GM18909 (cell line): ENCODE measurements at regions not wholly inside any gene's neighbourhood (a gene's known extent, or its start where the extent isn't known, plus 50 kb on each side); places are given as distances from the start of the nearest gene placed in this dataset.

Experiments
- ATAC-seq: cut with Tn5 transposase; IDR thresholded peaks from one replicate; pipeline ENCODE4 v1.9.1; 2021; ENCODE audit warnings: mild to moderate bottlenecking; ENCODE audit not compliant: unreplicated experiment, poor library complexity

DNA sequence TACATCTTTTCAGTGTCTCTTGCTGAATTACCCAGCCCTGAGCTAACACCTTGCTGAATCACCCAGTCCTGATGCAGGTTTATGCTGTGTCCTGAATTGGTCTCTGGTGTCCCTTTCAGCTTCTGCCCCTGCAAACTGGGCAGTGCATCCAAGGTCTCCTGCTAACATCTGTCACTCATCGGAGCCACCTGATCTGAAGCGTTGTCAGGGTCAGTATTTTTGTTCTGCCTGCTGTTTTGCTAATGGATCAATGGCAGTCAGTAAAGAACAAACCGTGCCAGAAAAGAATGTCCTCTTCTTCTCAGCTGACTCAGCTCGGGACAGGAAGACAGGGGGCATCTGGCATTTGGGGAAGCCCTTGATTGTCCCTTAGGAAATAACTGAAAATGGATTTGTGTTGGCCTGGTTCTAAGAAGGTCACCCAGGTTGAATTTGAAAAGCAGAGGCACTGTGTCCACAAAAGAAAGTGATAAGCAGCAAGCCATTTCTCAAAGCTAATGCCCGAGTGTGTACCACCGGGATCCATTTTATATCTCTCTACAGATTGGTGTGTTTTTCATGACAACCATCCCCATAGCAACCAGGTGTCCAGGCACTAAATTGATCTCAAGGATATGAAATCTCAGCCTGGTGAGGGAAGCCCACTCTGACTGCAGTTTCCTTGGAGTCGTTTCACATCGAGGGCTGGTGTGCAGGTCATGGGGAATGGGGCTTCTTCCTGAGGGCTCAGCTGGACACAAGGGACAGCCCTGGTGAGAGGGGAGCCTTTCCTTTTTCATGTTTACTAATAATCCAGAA lies 109.7 kb upstream of the IRF2BP2 start:
- no peak for ATAC-seq

DNA sequence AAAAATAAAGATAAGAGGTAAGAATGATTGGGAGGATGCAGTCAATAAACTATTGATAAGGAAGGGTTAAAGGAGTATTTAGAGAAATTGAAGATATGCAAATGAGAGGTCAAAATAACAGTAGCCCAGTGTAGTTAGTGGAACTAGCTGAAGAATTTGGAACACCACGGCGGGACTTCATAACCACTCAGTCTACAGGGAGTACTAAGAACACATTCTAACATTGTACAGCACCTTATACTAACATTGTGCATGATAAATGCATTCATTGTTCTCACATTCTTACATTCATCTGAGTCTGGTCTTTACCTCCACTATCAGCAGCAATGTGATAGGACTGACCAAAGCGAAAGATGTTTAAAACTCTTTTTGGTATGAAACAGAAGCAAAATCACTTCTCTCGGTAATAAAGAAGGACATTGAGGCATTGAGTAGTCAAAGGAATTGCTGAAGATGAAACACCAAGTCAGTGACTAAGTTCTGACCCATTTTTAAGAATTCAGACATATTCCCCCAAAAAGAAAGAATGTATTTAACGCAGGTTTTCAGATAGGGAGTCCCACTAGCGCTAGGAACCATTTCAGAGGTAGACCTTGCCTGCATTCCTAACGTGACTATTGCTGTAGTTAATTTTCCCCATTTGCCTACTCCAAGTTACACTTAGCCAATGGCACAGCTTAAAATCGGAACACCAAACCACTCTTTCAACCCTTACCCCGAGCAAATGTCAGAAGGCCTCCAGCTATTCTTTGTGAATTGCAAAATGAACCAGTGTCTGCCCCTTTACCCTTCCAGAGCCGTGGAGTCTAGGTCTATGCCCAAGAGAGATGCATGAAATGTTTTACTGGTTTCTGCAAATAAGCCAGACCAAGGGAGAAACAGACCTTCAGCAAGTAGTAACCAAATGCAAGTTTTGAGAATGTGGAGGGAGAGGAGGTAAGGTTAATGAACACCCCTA lies 108.8 kb upstream of the IRF2BP2 start:
- no peak for ATAC-seq

DNA sequence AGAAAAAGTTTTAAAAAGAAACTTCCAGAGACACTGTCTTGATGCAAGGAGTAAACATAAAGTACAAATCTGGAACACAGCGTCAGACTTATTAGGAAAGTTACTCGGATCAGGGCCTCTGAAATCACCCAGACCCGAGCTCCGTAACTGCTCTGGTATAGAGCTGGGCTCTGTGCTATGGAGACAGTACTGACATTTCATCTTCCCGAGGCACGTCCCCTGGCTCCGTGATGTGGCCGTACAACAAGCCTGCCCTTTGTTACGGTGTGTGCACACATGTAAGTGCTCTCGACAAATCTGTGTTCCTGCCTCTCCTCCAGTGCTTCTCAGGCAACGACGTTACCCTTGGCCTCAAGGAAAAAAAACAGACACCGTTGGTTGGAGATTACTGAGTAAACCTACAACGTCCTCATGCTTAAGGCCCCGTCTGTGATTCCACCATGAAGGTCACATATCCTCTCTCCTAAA lies 107.0 kb upstream of the IRF2BP2 start:
- ATAC-seq, result no peak

DNA sequence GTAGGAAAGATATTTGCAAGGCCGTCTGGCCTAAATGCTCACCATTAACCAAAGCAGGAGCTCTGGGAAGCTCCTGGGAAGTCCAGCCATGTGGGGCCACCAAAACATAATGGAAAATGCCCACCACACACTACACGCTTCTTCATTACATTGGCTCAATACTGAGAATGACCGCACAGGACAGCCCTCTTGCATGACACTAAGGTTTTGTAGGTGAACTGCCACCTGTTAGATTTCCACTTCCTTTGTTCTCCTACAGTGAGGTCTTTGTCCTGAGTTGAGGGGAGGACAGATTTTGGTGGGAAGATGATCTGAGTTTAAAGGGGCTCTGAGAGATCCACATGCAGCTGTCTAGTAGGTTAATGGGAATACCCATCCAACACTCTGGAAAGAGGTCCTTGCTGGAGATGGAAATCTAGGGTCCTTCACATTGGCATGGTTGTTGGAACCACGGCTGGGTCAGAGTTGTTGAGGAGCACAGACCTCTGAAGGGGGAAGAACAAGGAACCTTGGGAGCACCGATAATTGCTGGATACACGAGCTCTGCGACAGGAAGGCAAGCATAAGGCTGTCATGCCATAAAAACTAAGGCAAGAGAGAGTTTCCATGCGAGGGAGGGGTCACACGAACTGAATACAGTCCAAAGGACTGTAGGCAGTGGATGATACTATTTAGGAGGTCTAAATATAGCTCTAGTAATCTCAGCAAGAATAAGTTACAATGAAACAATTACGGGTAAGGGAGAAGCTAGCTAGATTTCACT lies 105.5 kb upstream of the IRF2BP2 start:
- no peak for ATAC-seq

DNA sequence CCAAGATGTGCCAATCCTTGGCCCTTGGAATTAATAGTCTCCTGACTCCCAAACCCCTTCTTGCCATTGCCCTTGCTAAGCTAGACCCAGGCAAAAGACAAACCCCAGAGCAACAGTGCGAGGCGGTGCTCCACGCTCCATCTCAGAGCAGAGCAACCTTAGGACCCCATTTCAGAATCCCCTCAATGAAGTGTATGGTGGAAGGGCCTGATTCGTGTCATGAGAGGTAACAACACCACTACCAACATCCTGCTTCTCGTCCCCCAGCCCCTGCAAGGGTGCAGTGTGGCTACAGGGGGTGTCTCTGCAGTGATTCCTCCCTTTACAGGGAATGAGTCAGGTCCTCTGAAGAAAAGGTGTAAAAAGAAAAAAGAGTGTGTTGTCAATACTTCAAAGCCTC lies 103.9 kb upstream of the IRF2BP2 start:
- ATAC-seq, result no peak

DNA sequence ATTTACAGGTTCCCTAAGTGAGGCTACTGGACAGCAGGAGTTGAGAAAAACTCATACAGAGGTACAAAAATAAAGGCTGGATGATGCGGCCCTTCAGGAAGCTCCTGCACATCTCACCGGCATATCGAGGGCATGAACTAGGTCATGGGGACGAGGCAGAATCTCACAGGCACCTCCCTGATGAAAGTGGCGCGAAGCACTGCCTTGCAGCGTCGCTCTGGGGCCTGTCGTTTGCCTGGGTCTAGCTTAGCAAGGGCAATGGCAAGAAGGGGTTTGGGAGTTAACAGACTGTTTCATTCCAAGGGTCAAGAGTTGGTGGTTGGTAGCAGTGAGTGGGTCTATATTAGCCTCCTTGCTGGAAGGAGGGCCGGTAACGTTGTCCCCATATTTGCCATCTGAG lies 103.5 kb upstream of the IRF2BP2 start:
- no peak for ATAC-seq

DNA sequence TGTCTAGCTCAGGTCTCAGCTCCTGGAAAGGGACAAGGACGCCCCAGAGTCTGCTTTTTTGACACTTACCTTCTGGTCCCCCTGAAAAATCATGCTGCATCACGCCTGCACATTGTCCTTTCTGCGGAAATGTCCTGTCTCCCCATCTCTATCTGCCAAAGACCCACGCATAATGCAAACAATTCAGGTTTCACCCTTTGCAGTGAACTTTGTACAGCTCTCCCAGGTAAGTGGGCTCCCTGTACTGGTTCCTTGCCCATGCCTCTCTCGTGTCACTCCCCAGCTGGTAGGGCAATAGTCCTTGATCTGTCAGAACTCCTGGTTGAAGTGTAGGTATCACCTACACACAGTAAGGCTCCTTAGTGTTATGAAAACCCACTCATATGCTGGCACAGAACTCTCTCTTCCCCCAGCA lies 102.9 kb upstream of the IRF2BP2 start:
- ATAC-seq, result no peak

DNA sequence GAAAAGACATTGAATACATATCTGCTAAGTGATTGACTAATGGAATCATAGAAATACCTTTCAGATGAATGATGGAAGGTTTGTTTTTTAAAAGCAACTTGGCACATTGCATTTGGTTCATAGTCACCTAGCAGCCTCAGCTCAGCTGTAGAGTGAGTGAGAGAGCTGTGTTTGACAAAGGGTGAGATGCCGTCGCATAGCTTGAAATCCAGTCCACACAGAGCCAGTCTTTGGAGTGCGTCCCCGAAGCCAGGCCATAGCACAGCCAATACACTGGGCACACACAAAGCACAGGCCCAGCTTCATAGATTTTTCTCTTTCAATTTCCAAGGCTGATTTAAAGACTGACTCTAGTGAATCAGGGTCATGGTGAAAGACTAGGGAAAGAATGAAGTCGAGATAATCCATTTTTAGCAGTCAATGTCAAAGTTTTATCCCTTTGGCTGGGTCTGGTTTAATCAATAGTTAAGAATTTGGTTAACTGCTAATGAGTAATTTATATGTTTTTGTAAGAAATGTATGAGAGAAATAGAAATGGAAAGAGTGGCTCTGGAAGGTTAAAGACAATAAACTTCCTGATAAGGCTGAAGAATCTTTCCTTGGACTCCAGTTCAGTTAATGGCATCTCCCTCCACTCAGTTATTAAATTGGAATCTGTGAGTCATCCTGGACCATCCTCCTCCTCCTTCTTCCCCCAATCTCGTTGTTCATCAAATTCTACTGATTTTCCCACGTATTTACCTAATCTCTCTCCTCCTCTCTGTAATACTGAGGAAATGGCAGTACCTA lies 101.2 kb upstream of the IRF2BP2 start:
- no peak for ATAC-seq

DNA sequence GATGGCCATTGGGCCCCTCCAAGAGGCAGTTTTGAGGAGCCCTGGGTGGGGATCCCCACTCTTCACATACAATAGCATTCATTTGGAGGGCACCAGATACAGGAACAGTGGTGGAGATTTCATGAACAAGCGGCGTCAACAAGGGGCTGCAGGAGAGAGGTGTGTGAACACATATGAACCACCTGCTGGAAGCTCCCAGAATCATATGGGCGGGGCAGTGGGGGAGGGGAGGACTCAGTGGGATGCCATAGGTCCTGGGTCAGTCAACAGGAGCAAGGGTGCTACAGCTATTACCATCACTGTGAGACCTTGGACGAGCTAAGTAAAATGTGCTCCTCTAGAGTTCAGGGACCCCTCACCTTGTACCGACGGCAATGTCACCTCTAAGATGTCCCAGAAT lies 100.4 kb upstream of the IRF2BP2 start:
- no peak for ATAC-seq

DNA sequence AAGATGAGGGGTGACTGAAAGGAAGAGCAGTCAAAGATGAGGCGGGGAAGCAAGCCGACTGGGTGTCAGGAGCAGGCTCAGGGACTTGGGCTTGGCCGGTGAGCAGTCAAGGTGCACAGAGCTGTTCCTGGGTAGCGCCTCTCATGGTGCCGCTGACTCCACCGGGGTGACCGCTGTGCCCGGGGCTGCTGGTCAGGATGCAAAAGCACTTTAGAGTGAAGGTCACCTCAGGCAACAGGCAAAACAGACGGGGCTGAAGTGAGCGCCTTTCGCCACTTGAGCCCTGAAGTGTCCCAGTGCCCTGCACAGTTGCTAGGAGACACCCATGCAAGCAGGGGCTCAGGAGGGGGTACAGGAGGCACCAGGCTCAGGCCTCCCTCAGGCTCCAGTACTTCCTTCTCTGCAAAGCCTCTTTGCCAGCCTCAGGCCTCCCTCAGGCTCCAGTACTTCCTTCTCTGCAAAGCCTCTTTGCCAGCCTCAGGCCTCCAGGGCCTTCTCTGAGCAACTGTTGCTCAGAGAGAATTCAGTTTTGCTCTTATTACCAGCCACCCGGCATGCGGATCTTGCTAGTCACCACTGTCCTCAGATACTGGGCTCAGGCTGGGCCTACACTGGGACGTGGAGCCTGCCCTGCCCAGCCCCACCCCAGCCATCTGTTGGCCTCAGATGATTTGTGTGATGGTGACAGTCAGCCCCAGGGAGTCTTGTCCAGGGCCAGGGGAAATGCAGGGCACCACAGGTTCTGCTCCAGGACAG lies 99.7 kb upstream of the IRF2BP2 start:
- ATAC-seq, result no peak

DNA sequence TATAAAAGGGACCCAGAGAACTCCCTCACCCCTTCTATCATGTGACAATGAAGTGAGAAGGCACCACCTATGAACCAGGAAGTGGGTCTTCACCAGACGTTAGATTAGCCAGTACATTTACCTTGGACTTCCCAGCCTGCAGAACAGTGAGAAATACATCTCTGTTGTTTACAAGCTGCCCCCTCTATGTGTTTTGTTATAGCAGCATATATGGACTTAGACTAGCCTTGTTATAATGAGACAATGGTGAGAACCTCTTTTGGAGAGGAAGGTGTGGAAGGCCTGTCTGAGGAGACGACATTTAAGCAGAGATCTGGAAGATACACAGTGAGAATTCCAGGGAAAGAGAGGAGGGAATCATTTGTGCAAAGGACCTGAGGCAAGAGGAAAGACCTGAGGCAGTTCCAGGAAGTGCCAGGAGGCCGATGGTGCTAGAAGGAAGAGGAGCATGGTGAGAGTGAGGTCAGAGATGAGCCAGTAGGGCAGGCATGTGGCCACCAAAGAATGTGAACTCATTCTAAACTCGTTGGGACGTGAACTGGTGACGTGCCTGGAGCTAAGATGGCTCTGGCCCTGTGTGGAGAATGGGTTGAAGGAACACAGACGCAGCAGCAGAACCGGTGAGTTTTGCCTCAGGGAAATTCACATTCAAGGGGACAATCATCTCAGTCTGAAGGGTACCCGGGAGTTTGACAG lies 98.9 kb upstream of the IRF2BP2 start:
- no peak for ATAC-seq

DNA sequence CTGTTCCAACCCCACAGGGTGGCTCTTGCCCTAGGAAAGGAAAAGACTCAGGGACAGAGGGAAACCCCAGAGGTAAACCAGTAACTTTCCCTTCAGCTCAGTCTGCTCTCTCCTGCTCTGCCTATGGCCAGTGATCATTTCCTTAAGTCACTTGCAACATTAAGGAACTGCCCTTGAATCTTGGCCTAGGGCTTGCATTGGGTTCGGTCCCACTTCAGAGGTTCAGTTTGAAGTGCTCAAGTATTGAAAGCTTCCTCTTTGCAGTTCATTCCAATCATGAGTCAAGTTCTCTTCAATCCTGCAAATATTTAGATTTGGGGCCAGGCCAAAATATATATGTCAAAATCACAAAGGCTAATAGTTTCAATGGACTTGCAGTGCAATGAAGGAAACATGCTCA lies 97.7 kb upstream of the IRF2BP2 start:
- no peak for ATAC-seq

DNA sequence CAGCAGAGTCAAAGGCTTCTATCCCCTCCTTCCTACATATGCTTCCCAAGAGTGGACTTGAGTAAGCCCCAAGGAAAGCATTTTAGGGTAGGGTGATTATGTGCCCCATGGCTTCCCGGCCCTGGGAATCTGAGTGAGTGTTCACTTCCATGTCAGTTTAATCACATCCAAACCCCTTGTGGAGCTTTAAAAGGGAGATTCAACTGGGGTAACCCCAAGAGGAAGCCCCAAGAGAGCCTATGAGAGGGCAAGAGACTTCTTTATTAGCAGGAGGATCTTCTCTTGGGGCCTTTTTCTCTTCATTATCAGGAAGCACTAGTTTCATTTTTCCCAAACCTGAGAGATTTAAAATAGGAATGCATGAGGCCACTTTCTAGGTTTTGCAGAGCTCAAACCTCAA lies 97.0 kb upstream of the IRF2BP2 start:
- no peak for ATAC-seq

DNA sequence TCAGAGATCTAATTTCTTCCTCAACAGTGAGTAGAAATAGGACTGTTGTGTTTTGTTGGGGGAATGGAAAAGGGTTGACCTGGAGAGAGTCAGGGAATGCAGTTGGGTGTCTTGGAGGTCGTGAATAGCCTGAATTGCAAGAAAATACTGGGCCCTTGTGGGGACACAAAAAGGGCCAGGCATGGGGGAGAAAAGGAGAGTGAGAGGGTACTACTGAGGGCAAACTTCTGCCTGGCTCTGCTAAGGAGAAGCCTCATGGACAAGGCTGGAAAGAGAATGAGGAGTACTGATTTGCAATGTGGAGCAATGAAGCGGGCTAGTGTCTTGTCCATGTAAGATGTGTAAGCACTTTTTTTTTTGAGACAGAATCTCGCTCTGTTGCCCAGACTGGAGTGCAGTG lies 96.2 kb upstream of the IRF2BP2 start:
- ATAC-seq, result no peak

DNA sequence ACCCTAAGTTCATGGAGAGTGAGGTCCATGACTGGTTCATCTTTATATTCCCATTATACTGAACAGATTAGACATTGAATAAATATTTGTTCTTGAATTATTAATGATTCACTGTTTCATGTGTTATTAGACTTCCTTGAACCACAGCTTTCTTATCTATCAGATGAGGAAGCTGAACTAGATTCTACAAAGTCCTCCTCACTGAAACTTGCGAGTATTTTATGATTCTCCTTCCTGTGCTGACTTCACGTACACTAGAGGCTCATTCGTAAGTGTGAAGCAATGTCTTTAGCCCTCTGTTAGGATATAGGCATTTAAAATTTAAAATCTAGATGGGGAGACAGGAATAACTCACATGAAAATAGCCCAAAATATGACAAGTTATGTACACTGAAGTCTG lies 95.6 kb upstream of the IRF2BP2 start:
- no peak for ATAC-seq

DNA sequence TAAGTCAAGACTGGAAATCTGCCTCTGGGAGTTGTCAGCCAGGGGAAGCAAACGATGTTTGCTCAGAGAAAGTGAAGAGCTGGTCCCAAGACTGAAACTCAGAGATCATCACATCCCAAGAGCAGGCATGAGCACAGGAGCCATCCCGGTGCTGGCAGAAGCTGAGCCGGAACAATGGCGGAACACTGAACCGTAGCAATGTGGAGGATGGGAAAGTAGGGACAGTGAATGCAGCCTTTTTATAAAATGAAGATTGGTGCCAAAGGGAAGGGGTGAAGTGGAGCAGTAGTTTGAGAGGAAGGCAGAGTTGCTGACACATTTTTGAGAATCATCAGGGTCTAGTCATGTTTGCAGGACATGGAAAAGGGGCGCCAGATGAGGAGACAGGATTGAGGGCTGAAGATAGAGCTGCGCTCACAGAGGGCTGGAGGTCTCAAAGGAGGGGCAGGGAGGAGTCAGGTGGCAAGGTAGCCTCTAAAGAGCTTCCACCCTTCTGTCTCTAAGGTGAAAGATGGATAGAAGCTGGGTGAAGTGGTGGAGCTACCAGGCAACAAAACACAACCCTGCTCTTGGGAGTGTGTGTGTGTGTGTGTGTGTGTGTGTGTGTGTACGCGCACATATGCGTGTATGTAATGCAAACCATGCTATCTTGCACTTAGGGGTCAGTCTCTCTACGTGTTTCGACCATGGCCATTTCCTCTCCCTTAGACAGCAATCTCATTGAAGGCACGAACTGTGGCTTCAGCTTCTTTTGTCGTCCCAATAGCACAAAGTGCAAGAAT lies 94.3 kb upstream of the IRF2BP2 start:
- ATAC-seq, result no peak

DNA sequence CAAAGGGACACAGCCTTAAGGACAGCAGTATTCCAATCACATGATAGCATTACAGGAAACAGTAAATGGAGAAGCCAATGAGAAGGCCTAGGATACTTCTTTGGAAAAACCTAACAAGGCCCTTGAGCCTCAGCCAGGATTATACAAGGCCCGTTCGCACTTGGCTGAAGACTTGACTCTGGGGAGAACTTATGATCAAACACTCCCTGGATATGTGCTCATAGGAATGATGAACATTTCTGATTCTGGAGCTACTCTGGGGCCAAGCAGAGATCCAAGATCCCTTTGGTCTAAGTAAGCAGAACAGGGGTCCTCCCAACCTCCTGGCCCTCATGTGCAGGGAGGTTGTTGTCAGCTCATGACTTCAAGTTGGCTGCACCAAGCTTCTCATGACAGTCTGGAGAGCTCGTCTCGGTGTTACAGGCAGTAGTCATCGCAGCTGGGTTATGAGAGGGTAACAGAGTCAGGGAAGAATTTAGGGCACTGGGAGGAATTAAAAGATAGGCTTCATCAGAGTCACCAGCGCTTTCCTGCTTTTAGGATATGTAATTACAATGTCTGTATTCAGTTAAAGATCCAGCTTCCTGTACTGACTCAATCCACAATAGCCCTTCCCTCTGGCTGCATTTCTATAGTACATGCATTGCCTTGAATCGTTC lies 92.5 kb upstream of the IRF2BP2 start:
- ATAC-seq, result no peak
